IPS DF 6.9 (cell line): ENCODE measurements at regions not wholly inside any gene's neighbourhood (a gene's known extent, or its start where the extent isn't known, plus 50 kb on each side); places are given as distances from the start of the nearest gene placed in this dataset.
"Not testable (repeated sequence)": the region's sequence is repeated elsewhere in the genome, so short reads cannot be mapped to it uniquely, and the experiment has no call there.

Experiments
- DNase-seq: peaks from one replicate; pipeline ENCODE4 v3.0.0-alpha.2; 2013; ENCODE audit warnings: low read depth, low spot score
- H3K27ac ChIP-seq: one replicate; pipeline ENCODE4 v1.5.1; 2013; ENCODE audit warnings: low read length, control low read depth
- H3K27me3 ChIP-seq: 2 replicates; pipeline ENCODE4 v1.6.1; 2013; ENCODE audit warnings: mild to moderate bottlenecking, low read length; ENCODE audit not compliant: control insufficient read depth, insufficient read depth
- H3K36me3 ChIP-seq: 2 replicates; pipeline ENCODE4 v1.6.1; 2013; ENCODE audit warnings: low read length; ENCODE audit not compliant: control insufficient read depth, insufficient read depth
- H3K4me1 ChIP-seq: 2 replicates; pipeline ENCODE4 v1.6.1; 2013; ENCODE audit warnings: low read length; ENCODE audit not compliant: control insufficient read depth, insufficient read depth
- H3K4me3 ChIP-seq: 2 replicates; pipeline ENCODE4 v1.5.1; 2013; ENCODE audit warnings: mild to moderate bottlenecking, low read length
- H3K9me3 ChIP-seq: 2 replicates; pipeline ENCODE4 v1.6.1; 2013; ENCODE audit warnings: low read length, inconsistent platforms; ENCODE audit not compliant: control insufficient read depth, insufficient read depth
- WGBS: extraction: QIAGEN DNeasy Blood & Tissue Kit; methylation state at CpG from one replicate; pipeline ENCODE4 v1.1.7; 2013; ENCODE audit warnings: mixed read lengths, missing lambda C conversion rate; ENCODE audit not compliant: insufficient read length, insufficient coverage; 5-methylcytosine and 5-hydroxymethylcytosine counted together

DNA sequence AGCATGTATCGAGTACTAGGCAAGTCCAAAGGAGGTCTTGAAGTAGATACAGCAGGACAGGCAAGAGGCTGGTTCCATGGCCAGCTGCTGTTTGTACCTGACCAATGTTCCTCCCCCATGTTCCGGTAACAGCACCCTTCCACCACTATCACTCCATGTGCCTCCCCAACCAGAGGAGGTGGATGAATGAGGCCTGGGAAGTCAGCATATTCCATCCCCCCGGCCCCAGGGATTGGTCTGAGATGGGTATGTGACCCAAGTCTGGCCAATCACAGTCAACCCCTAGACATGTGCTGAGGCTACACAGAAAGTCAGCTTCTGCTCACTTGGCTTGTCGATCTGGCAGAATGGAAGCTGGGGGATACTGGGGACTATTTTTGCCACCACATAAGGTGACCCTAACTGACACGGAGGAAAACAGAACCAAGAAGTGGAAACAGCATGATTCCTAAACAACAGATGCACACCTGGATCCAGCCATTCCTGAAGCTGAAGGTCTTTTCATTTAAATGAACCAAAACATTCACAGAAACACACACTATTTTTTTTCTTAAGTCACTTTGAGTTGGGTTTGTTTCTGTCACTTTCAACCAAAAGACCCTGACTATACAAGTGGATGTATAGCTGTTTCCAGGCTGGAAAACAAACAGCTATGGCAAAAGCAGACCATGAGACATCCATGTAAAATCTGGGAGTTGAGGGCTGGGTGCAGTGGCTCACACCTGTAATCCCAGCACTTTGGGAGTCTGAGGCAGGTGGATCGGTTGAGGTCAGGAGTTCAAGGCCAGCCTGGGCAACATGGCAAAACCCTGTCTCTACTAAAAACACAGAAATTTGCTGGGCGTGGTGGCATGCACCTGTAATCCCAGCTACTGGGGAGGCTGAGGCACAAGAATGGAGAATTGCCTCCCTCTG lies 70.4 kb upstream of the PTPN1 start:
- Histone ChIP-seq H3K4me1 (no peaks in the 10 kb centered on the region), H3K27ac (no peak overlapping the region), H3K4me3 (no peak overlapping the region), H3K27me3 (no peaks in the 10 kb centered on the region), H3K36me3 (no peaks in the 10 kb centered on the region), H3K9me3 (no peaks in the 10 kb centered on the region)
- DNase-seq, result no peak
- no CpG with 5 or more reads among the region's 7 CpGs for WGBS

DNA sequence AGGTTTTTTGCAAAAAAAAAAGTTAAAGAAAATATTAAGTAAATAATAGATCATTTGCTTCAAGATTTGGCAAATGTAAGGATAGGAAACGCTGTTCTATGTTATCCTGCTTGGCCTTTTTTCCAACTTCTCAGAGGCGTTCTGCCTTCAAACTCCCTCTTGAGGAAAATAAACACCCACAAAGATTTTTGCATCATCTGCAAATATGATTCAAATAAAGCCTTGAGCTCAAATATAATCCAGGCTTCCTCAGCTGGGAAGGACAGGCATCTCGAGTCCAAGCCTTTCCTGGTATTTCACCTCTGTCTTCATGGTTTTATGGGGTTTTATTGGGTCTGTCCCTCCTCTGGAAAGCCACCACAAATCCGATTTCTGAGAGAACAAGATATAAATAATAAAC lies 67.7 kb upstream of the PTPN1 start:
- Histone ChIP-seq H3K4me1 (no peaks in the 10 kb centered on the region), H3K27me3 (no peaks in the 10 kb centered on the region), H3K36me3 (no peaks in the 10 kb centered on the region), H3K4me3 (no peak overlapping the region), H3K27ac (no peak overlapping the region), H3K9me3 (no peaks in the 10 kb centered on the region)
- DNase-seq, result no peak
- WGBS, result no CpG with 5 or more reads among the region's 4 CpGs

DNA sequence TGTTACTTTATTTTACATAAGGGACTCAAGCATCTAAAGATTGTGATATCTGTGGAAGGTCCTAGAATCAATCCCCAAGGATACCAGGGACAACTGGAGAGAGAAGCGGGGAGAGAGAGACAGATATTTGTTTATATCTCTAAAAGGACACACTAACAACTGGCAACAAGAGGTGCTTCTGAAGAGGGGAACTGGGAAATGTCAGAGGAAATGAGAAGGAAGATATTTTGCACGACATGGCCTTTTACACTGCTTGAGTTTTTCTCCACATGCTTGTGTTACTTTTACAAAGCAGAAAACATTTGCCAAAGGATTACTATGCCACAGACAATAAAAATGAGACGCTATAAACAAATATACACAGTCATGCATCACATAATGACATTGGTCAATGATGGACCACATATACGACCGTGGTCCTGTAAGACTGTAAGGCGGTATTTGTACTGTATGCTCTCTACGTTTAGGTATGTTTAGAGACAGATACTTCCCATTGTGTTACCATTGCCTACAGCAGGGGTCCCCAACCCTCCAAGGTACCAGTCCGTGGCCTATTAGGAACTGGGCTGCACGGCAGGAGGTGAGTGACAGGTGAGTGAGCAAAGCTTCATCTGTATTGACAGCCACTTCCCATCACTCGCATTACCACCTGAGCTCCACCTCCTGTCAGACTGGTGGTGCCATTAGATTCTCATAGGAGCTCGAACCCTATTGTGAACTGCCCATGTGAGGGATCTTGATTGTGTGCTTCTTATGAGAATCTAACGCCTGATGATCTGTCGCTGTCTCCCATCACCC lies 64.6 kb upstream of the PTPN1 start:
- Histone ChIP-seq H3K4me3 (no peak overlapping the region), H3K36me3 (no peaks in the 10 kb centered on the region), H3K27ac (no peak overlapping the region), H3K9me3 (no peaks in the 10 kb centered on the region), H3K27me3 (no peaks in the 10 kb centered on the region), H3K4me1 (no peaks in the 10 kb centered on the region)
- no peak for DNase-seq
- WGBS, result no CpG with 5 or more reads among the region's 13 CpGs

DNA sequence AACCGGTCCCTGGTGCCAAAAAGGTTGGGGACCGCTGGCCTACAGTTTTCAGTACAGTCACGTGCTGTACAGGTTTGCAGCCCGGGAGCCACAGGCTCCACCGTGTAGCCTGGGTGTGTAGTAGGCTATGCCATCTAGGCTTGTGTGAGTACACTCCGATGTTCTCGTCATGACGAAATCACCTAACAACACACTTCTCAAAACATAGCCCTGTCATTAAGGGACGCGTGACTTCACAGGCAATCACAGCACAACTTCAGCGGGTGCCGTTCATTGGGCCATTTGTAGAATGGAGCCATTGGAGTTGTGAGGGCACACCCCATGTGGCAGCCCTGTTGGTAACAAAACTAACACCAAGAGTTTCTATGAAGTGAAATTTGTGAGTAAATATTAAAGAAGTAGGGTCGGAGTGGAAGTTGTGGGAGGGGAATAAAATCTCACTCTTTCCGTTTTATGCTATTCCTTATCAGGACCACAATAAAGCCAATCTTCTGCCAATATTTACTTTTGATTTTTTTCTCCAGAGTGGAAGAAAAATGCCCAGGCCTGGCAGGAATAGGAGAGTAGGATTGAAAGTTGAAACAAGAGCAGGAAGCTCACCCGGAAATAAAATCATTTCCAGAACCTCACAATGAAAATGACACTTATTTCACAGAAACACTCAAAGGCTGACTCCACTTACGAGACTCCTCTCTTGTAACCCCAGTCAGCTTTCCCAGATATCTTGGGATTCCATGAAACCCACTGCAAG lies 63.7 kb upstream of the PTPN1 start:
- Histone ChIP-seq H3K27ac (no peak overlapping the region), H3K27me3 (no peaks in the 10 kb centered on the region), H3K4me3 (no peak overlapping the region), H3K9me3 (no peaks in the 10 kb centered on the region), H3K36me3 (no peaks in the 10 kb centered on the region), H3K4me1 (no peaks in the 10 kb centered on the region)
- WGBS, result 100% methylated on average over 1 of the region's 16 CpGs
- no peak for DNase-seq

DNA sequence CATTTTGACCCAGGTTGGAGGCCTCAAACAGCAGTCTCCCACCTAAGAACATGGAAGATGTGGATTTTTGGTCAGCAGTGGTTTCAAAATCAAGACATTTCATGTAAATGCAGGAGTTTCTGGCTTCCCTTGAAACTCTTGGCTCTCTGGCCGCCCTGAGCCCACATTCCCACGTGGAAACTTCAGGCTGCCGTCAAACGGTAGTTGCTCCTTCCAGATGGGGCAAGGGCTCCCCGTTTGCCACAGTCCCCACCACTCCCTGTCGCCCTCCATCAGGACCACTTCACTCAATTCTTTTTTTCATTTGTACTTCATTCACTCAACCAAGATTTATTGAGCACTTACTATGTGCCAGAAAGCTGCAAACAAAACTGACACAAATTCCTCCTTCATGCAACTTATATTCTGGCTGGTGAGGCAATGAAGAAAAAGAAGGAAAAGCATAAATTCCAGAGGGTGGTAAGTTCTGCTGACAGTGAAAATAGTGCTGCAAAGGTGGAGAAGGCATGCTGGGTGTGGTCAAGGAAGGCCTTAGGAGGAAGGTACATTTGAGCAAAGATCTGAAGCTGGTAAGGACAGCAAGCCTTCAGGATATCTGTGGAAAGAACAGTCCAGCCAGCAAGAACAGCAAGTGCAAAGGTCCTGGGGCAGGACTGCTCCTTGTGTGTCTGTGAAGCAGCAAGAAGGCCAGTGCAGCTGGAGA lies 62.9 kb upstream of the PTPN1 start:
- WGBS, result no CpG with 5 or more reads among the region's 6 CpGs
- no peaks in the 10 kb centered on the region for H3K27me3 ChIP-seq
- H3K36me3 ChIP-seq, result no peaks in the 10 kb centered on the region
- no peak for DNase-seq
- H3K27ac ChIP-seq, result no peak overlapping the region
- H3K4me3 ChIP-seq, result no peak overlapping the region
- no peaks in the 10 kb centered on the region for H3K4me1 ChIP-seq
- H3K9me3 ChIP-seq, result no peaks in the 10 kb centered on the region

DNA sequence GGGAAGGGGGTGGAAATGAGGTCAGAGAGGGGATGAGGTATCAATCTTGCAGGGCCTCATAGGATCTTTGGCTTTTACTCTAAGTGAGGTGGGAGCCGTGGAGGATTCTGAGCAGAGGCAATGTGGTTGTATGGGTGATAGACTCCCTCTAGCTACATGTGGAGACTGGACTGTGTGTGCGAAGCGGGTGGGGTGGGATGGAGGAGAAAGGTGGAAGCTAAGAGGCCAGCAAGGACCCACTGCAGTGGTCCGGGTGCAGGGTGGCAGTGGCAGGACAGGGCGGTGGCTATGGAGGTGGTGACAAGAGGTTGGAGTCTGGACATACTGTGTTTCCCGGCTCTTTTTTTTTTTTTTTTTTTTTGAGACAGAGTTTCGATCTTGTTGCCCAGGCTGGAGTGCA lies 62.4 kb upstream of the PTPN1 start:
- Histone ChIP-seq H3K9me3 (no peaks in the 10 kb centered on the region), H3K4me3 (no peak overlapping the region), H3K27ac (no peak overlapping the region), H3K27me3 (no peaks in the 10 kb centered on the region), H3K36me3 (no peaks in the 10 kb centered on the region), H3K4me1 (no peaks in the 10 kb centered on the region)
- no CpG with 5 or more reads among the region's 7 CpGs for WGBS
- DNase-seq, result no peak

DNA sequence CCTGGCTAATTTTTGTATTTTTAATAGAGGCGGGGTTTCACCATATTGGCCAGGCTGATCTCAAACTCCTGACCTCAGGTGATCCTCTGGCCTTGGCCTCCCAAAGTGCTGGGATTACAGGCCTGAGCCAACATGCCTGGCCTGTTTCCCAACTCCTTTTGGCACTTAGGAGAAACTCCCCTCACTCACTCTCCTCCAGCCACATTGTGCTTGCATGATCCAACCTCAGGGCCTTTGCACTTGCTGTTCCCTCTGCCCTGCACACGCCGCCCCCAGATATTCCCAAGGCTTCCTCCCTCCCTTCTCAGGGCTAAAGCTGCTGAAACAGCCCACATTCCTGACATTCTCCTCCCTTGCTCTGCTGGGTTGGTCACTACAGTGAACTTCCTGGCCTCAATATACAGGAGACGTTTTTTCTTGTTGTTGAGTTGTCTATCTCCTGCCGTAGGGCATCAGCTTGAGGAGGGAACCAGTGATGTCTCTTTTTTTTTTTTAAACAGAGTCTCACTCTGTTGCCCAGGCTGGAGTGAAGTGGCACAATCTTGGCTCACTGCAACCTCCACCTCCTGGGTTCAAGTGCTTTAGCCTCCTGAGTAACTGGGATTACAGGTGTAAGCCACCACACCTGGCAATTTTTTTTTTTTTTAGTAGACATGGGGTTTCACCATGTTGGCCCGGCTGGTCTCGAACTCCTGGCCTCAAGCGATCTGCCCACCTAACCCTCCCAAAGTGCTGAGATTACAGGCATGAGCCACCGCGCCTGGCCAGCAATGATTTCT lies 61.4 kb upstream of the PTPN1 start:
- not testable (repeated sequence) for H3K27me3 ChIP-seq, H3K4me1 ChIP-seq, H3K36me3 ChIP-seq, H3K4me3 ChIP-seq, H3K9me3 ChIP-seq, DNase-seq, H3K27ac ChIP-seq
- WGBS, result no CpG with 5 or more reads among the region's 10 CpGs

DNA sequence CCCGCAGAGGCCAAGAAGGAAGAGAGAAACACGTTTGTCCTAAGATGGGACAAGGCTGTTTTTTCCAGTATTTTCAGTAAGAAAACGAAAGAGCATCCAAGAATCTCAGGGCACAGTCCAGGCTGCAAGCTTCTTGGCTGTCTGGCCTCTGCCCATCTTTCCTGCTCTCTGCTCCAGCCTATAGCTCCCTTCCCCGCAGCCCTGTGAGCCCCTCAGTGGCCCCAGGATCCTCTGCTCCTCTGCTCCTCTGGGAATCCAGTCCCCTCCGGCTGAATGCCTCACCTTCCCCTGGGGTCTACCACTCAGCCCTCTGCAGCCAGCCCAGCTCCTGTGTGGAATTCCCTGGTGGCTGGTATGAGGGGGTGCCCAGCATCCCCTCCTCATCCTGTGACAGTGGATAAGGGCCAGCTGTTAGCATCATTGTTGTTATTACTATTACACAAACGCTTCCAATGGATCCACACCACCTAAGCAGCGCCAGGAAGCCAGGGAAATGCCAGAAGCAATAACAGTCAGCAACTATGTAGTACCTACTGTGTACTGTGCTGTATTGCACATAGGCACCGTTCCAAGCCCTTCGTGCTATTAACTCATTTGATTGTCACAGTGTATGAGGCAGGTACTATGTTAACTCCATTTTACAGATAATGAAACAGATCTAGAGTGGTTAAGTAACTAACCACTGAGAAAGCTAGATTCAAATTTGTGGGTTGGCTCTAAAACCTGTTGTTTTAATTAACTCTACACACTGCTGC lies 60.3 kb upstream of the PTPN1 start:
- Histone ChIP-seq H3K27ac (no peak overlapping the region), H3K27me3 (no peaks in the 10 kb centered on the region), H3K4me3 (no peak overlapping the region), H3K4me1 (no peaks in the 10 kb centered on the region), H3K36me3 (no peaks in the 10 kb centered on the region), H3K9me3 (no peaks in the 10 kb centered on the region)
- DNase-seq, result no peak
- WGBS, result no CpG with 5 or more reads among the region's 9 CpGs

DNA sequence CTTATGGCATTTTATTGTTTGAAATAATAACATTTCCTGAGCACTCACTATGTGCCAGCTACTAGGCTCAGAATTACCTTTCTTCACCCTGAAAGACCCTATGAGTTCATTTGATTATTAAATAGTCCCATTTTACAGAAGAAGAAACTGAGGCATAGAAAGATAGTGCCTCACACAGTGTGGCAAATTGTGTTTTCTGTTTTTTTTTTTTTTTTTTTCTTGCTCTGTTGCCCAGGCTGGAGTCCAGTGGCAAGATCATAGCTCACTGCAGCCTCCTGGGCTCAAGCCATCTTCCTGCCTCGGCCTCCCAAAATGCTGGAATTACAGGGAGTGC lies 59.7 kb upstream of the PTPN1 start:
- Histone ChIP-seq H3K27me3 (no peaks in the 10 kb centered on the region), H3K4me1 (no peaks in the 10 kb centered on the region), H3K36me3 (no peaks in the 10 kb centered on the region), H3K4me3 (no peak overlapping the region), H3K27ac (no peak overlapping the region), H3K9me3 (no peaks in the 10 kb centered on the region)
- no peak for DNase-seq
- WGBS, result no CpG with 5 or more reads among the region's 1 CpG
